Hematopoietic multipotent progenitor cell treated with erythropoietin and hydrocortisone succinate and interleukin-3 and kit ligand, for 4 days (in vitro differentiated cells): ENCODE measurements at regions not wholly inside any gene's neighbourhood (a gene's known extent, or its start where the extent isn't known, plus 50 kb on each side); places are given as distances from the start of the nearest gene placed in this dataset.

Experiments
- DNase-seq: peaks from one replicate; pipeline ENCODE4 v3.0.0-alpha.2; 2015

DNA sequence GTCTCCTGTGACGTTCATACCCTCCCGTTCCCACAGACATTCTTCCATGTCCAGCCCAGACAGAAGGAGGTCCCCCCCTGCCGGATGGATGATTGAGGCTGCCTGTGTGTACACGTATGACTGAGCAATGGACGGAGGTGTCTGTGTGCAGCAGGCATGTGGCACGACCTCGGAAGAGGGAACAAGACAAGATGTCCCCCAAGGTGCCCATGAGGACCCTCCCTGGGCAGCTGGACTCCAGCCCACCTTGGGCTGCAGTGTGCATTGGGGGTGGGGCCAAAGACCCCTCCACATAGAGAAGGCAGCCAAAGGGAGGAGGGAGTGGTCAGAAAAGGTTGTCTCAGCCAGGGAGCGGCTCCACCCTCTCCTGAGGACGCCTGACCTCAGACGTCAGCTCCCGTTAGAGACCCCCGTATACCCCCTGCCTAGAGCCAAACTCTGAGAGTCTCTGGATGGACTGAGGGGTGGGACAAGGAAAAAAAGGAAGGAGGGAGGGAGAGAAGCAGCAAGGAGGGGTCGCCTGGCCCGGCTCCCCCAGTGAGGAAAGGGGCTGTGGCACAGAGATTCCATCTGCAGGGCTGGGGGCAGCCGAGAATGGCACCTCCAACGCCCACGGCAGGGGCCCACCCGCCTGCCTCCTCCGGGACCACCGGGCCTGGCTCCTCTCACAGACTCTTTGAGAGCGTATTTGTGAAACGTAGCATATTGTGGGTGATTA is 92.9 kb upstream of the BHLHE23 start:
- no peak for DNase-seq

DNA sequence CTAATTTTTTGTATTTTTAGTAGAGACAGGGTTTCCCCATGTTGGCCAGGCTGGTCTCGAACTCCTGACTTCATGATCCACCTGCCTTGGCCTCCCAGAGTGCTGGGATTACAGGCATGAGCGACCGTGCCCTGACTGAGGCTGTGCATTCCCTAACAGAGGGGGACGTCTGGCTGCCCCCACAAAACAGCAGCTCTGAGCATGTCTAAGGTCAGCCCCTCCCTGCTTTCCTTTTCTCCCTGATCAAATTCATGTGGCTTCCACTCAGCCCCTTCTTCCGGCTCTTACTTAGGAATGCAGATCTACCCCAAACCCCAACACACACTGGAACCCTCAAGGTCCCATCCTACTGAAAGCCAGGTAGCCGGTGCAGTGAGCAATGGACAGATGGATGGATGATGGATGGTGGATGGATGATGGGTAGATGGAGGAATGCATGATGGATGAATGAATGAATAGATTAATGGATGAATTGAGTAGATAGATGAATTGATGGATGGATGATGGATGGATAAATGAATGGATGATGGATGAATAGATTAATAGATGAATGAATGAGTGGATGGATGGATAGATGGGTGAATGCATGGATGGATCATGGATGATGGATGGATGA is 91.5 kb upstream of the BHLHE23 start:
- DNase-seq, result no peak

DNA sequence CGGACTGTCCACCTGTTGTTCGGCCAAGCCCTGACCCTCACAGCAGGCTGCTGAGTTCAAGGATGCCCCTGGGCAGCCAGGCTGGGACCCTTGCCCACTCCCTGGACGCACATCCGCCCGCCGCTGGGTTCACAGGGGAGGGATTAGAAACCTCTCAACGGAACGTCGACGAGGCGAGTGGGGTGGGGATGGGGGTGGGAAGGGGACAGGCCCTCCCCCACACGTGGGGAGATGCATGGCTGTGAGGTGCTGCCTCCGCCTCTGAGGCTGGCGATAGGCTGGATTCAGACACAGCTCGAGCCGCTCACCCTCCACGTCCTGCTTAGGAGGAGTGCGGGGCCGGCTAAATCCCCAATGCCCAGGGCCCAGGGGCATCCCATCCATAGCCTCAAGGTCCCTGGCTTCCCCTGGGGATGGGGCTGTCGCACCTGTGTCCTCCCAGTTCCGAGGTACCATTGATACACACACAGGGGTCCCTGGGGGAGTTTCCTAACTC is 90.6 kb upstream of the BHLHE23 start:
- no peak for DNase-seq

DNA sequence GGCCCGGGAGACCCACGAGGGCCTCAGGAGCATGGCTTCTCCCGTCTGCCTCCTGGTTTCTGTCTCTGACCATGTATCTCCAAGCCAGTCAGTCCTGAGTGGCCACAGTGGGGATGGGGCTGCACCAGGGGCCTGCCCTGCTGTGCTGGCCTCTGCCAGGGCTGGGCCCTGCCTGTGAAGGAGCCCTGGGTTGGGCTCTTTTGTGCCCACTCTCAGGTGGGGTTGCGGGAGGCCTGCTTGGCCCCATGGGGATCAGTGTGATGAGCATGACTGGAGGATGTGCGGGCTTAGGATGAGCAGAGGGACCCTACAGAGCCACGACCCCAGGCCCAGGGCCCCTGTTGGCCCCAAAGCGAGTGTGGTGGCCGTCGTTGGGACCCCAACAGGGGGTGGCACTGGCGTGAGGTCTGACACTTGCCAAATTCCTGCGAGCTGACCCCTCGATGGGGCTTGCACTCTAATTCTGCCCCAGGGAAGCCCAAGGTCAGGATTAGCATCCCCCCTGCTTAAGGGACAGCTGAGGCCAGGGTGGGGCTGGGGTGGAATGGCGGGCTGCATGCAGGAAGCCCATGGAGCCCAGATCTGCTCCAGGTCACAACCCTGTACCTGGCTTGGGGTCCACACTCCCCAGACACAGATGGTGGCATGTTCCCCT is 90.0 kb upstream of the BHLHE23 start:
- no peak for DNase-seq

DNA sequence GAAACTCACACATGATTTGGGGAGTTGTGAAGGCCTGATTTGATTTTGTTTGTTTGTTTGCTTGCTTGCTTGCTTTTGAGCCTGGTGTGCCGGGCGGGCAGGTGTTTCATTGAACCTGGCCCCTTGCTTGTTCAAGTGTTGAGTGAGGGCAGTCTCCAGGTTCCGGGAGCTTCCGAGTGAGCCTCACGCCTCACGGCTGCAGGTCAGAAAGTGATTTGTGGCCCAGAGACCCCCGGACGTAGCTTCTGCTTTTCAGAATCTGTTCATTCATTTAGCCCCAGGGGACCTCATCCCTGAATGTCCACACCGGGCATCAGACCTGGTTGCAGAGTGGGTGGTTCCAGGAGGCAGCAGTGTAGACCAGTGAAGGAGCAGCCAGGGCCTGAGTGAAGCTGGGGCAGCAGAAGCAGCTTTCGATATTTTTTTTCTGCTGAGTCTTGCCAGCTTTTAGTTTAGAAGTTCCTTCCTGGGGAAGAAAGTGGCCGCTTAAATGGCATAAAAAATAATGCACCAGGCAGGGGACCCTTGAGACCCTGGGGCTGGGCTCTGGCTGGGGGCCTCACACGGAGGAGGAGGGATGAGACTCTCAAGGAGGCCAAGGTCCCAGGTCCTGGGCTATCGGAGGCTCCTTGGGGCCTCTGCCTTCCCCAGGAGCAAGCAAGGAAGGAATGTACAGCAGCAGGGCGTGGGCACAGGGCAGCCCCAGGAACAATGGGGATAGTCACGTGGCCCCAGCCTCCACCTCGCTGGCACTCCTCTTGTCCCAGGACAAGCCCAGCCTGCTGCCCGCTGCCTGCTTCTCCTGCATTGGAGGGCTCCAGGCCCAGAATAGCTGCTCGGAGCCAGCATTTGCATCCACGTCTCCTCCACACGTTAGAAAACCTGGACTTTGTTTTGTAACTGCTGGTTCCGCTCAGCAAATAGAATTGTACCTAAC is 89.2 kb upstream of the BHLHE23 start:
- no peak for DNase-seq

DNA sequence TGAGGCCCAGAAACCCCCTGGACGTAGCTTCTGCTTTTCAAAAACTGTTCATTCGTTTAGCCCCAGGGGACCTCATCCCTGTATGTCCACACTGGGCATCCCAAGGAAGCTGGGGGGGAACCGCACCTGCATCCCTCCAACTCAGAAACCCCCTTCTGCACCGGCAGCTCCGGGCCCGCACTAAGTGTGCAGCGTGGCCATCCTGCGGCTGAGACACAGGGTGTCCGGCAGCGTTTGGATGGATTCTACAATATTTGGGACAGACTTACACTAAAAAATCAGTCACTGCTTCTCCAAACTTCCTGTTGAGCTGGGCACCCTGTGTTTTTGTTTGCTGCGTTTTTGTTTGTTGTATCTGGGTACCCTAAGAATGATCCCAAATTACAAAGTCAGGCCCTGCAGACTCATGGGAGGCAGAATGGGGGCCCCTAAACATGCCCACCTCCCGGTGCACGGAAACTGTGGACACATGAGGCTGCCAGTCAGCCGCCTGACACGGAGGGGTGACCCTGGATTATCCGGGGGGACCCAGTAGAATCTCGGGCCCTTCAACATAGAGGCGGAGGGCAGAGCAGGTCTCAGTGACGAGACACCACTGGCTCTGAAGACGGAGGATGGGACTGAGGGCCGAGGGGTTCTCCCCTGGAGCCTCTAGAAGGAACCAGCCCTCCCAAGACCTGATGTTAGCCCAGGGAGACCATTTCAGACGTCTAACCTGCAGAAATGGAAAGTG is 88.2 kb upstream of the BHLHE23 start:
- no peak for DNase-seq

DNA sequence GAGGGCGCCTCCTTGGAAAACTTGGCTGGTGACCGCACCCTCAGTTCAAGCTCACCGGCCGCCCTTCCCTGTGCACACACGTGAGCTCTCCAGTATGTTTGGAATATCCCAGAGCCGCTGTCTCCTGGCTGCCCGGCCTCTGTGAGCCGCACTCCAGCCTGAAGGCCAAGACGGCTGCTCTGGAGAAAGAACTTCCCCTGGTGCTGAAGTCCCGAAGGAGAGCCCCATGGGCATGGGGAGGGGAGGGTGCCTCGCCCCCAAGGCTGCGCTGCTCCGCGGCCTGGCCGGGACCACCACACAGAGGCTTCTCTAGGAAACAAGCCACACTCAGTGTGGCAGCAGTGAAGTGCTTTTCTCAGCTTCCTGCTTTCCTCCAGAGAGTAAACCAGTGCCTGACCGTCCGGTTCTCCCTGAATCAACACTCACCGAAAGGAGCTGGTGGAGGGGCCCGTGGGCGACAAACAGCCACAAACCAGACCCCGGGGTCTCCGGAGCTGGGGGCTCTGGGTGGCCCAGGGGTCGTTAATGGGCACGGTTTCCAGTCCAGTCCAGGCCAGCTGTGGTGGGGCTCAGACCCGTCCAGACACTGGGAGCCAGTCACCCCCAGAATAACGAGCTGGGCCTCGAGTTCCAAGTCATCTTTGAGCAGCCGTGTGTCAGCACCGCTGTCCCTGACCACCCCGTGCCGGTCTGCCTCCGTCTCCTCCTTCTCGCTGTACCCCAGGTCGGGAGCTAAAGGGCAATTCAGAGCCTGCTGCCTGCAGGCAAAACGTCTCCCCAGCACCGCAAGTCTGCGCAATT is 87.4 kb upstream of the BHLHE23 start:
- no peak for DNase-seq

DNA sequence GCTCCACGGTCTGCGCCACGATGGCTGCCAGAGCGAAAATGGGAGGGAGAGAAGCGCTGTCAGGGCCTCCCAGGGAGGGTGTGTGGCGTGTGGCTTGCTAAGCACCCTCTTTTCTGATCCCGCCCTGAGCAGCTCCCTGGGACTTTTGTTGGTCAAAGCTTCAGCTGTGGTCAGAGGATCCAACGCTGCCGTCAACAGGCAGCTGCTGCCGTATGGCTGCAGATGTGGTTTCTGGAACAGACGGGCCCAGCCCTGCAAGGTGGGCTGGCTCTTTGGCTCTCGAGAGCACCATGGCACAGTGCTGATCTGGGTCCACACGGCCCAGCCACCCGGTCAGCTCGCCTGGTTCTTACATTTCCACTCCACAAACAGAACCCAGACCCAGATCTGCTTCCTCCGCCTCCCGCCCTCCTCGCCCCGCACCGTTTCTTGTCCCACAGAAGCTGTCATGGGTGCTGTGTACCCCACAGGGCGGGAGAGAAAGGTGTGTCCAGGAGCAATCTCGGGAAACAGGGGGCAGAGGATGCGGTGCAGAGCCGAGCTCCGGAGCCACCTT is 86.0 kb upstream of the BHLHE23 start:
- DNase-seq, result no peak

DNA sequence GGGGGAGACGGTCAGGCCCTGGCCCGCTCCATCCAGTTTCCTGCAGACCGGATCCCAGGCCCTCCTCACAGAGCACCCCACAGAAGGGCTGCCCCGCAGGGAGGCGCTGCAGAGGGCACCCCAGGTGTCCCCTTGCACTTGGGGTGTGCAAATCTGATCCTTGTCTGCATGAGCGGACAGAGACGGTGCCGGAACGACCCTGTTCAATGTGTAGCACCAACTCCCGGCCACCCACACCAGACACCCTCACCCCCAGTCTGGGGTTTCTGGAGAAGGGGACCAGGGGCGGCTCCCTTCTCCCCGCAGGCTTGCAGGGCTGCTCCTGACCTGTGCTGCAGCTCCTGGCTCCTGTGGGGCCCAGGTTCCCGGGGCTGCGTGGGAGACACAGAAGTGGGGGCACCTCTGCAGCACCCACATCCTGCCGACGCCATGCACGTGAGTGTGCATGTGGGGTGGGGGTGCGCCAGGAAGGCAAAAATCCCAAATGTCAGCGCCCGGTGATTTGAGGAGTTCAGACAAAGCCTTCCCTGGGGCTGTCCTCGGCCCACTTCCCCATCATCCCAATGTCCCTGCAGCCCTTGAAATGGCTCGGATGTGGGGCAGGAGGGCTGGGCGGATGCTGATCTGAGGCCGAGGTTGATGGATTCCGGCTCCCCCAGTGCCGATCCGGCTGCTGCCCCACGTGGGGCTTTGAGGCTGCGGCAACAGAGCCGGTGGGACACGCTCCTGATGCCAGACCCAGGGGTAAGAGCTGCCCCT is 85.3 kb upstream of the BHLHE23 start:
- DNase-seq, result no peak

DNA sequence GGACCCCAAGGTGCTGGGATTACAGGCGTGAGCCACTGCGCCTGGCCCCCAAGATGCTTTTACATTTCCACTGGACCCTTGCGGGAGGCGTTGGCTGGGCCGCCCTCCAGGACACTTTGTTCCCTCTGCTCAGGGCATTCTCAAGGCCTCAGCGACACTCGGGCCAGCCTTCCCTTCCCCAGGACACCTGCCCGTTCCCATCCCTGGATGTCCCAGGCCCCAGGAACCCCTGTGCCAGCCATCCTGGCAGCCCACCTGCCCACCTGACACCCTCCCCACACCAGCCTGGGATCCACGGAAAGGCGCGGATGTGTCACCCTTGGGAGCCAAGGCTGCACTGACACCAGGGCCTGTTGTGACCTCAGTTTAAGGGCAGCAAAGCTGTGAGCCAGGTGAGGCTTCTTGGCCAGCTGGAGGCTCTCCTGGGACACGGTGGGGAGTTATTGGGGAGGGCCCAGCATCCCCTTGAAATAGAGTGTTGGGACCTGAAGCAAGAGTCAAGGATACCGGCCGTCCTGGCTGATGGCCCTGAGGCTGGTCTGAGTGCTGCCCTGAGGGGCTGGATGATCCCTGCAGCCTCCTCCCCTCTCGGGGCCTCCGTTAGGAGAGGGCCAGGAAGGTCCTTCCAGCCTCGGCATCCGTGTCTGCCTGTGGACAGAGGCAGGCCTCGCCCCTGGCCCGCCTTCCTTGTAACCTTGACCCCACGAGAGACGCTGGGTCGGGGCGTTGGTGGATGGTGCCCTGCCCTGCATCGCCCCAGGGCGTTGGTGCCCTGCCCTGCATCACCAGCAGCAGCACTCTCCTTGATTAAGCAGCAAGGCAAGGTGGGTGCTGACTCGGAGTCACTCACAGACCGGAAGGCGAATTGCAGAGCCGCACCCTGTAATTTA is 84.2 kb upstream of the BHLHE23 start:
- DNase-seq, result no peak

DNA sequence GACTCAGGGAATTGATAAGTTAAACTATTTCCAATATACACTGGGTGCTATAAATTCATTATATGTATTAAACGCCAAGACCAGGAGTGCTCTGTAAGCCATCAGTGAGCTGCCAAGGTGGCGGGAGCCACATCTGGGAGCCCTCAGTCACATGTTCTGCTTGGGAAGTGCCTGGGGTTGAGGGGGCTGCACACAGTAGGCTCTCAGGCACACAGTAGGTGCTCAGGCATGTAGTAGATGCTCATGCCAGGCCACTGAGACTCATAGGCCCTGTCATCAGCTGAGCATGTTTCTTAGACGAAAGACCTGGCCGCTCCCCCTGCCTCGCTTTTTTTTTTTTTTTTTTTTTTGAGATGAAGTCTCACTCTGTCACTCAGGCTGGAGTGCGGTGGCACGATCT is 83.3 kb upstream of the BHLHE23 start:
- no peak for DNase-seq

DNA sequence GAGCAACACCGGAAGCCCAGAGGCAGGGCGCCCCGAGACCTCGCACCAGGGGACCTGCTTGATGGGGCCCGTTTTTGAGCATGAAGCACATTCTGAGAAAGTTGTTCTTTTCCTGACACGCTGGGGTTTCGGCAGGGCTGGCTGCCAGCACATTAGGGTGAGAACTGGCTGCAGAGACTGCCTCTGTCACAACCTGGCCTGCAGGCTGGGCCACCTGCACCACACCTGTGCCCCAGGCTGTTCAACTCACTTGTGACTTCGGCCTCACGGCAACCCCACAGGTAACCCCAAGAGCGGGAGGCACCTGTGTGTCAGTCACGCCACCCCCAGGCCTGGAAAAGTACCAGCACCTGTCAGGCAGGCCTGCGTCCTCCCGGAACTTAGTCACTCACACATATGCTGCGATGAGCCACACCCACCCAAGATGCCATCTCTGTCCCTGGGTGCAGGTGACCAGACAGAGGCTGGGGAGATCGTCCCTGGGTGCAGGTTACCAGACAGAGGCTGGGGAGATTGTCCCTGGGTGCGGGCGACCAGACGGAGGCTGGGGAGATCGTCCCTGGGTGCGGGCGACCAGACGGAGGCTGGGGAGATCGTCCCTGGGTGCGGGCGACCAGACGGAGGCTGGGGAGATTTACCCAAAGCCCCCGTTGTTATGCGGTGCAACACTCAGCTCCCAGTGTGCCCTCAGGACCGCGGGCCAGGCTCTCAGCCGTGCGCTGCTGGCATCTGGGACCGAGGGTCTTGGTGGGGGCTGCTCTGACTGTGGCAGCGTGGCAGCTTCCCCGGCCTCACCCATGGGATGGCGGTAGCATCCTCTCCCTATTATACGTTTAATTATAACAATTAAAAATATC is 82.5 kb upstream of the BHLHE23 start:
- no peak for DNase-seq

DNA sequence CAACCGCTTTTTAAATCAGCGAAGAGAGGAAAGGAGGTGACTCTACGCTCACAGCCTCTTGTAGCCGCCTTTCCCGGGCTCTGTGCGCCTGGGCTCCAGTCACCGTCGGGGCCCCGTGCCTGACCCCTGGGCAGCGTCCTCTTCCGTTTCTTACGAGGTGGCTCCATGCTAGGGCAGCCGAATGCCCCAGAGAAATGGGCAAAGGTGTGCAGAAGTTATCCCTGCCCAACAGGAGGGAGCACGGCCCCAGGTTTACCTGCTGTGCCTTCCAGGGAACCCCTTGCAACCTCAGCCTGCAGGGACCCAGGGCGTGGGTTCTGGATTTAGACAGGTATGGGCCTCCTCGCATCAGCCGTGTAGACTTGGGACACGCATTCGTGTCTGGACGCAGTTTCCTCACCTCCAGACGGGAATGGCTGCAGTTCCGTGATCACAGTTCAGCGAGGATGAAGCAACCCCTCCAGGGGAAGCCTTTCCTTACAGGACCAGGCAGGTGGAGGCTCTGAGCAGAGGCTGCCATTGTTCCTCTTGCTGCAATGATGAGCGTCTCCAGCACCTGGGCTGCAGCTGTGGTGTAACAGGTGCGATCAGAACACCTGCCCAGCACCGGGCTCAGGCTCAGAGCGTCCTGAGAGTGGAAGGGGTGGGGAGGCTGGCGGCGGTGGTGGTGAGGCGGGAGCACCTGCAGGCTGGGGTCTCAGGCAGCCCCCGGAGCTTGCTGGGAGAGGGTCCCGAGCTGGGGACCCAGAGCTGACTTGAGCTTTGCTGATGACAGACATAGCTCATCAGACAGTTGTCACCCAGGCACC is 81.3 kb upstream of the BHLHE23 start:
- no peak for DNase-seq

DNA sequence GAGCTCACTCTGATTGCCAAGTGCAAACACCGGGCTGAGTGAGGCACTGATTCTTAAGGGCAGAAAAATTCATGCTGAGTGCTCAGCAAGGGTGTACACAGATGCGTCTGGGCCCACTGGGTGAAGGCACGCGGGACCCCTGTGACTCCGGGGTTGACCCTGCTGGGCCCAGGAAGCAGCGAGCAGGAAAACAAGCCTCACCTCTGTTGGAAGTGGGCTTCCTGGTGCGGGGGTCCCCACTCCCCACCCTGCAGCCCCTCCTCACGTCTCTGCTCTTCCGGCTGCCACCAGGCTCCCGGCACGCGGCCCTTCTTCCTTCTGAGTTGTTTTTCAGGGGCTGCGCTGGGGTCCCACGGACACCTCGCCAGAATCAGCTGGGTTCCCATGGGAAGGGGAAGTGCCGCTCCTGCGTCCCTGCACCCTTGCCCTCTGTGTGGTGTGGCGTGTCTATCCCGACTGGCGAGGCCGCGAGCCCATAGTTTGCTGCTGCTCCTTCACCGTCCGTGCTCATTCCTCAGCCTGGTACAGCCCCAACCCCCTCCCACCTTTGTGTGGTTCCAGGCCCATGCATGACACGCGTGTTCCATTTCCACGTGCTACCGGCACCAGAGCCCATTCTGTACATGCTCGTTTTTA is 80.6 kb upstream of the BHLHE23 start:
- DNase-seq, result no peak

DNA sequence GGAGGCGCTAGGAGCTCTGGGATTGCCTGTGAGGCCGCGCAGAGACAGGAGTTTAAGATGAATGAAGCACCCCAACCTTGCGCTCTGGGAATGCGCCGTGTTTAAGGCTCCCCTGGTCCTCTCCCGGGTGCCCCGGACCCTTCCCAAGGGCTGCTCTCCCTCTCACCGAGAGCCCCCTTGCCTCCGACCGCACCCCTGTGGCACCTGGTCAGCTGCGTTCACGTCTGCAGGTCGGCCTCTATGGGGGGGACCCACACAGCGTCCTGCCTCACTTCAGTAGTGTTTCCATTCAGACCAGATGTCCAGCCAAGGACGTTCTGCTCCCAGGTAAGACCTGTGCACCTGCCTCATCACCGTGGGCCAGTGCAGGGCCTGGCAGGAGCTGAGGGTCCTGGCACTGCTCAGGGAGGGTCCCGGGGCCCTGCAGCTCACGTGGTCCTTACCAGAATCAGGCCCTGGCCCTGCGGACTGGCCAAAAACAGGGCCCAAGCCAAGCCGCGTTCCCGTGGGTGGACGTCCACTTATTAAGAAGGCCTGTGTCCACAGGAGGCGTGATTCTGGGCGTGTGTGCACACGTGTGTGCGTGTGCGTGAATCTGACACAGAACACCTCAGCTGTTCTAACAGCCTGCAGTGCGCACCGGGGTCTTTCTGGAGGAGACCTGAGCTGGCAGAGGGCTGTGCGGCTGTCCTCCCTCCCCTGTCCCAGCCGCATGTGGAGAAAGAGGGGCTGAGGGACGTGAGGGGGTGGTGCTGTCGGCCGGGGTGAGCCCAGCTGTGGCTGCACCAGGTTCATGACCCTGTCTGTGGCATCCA is 79.9 kb upstream of the BHLHE23 start:
- DNase-seq, result no peak
